Brain microvascular endothelial cell (primary cell): ENCODE measurements at regions not wholly inside any gene's neighbourhood (a gene's known extent, or its start where the extent isn't known, plus 50 kb on each side); places are given as distances from the start of the nearest gene placed in this dataset.
A peak's percentile ranks its signal among the peaks of the same experiment; 100 is the strongest.

Experiments used
- DNase-seq: peaks from one replicate; pipeline ENCODE4 v3.0.0-alpha.2; 2020
- H3K27ac ChIP-seq: fragments of 250-450 bp; sonication (Bioruptor Pico); 2 replicates; pipeline ENCODE4 v1.5.1; 2020; ENCODE audit warnings: mild to moderate bottlenecking, moderate library complexity
- H3K27me3 ChIP-seq: fragments of 250-450 bp; sonication (Bioruptor Pico); replicated peaks from 2 replicates; pipeline ENCODE4 v1.5.1; 2020; ENCODE audit warnings: mild to moderate bottlenecking
- H3K36me3 ChIP-seq: fragments of 250-450 bp; sonication (Bioruptor Pico); replicated peaks from 2 replicates; pipeline ENCODE4 v1.5.1; 2020; ENCODE audit warnings: mild to moderate bottlenecking
- H3K4me3 ChIP-seq: 2 replicates; pipeline ENCODE4 v1.5.1; 2011; ENCODE audit warnings: low read depth, mild to moderate bottlenecking, control low read depth, low read length, moderate library complexity
- in situ Hi-C: cut with HindIII; loops from 2 replicates; pipeline ENCODE4 v1.10.0; 2017; ENCODE audit warnings: low sequenced_read_pairs, low pct_ligation_motif_present
- TF ChIP-seq, protein P1 (sequence below): IDR thresholded peaks from 2 replicates; pipeline ENCODE4 v1.5.1; 2011; ENCODE audit warnings: low read depth, mild to moderate bottlenecking, moderate library complexity, low read length, control low read depth, inconsistent platforms; ENCODE audit errors: missing control alignments

DNA sequence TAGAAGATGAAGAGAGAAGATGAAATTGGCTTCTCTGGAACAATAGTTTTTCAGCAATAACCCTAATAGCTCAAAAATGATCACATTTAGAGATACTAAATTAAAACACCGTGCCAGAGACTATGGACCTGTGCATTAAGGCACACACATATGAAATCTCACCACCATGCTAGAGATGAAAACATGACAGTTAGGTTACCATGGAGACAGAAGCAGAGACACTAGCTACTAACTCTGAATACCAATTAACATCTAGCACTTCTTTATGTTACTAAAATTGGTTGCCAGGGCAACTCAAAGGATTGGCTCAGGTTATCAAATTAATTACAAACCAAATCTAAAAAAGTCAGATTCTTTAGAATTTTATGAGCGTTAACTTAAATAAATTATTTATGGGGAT is 337.7 kb downstream of the PLK2 start:
- TF ChIP-seq, protein P1, sequence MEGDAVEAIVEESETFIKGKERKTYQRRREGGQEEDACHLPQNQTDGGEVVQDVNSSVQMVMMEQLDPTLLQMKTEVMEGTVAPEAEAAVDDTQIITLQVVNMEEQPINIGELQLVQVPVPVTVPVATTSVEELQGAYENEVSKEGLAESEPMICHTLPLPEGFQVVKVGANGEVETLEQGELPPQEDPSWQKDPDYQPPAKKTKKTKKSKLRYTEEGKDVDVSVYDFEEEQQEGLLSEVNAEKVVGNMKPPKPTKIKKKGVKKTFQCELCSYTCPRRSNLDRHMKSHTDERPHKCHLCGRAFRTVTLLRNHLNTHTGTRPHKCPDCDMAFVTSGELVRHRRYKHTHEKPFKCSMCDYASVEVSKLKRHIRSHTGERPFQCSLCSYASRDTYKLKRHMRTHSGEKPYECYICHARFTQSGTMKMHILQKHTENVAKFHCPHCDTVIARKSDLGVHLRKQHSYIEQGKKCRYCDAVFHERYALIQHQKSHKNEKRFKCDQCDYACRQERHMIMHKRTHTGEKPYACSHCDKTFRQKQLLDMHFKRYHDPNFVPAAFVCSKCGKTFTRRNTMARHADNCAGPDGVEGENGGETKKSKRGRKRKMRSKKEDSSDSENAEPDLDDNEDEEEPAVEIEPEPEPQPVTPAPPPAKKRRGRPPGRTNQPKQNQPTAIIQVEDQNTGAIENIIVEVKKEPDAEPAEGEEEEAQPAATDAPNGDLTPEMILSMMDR, result no peak
- DNase-seq, result no peak
- Histone ChIP-seq H3K36me3 (no peaks in the 10 kb centered on the region), H3K4me3 (no peak overlapping the region), H3K27ac (no peak overlapping the region), H3K27me3 (no peaks in the 10 kb centered on the region)
- in situ Hi-C loops, result no loop called here

GRCh38 chr5:58121391-58121790 is 338.5 kb downstream of the PLK2 start:
- no peak for DNase-seq
- TF ChIP-seq, protein P1, result no peak
- in situ Hi-C loops, result no loop called here
- Histone ChIP-seq H3K36me3 (no peaks in the 10 kb centered on the region), H3K27ac (no peak overlapping the region), H3K4me3 (no peak overlapping the region), H3K27me3 (no peaks in the 10 kb centered on the region)

- H3K27me3 ChIP-seq, result no peaks in the 10 kb centered on the region
- DNase-seq, result no peak
- in situ Hi-C loops, result no loop called here
- no peak overlapping the region for H3K4me3 ChIP-seq
- H3K36me3 ChIP-seq, result no peaks in the 10 kb centered on the region
- TF ChIP-seq, protein P1, result no peak
- H3K27ac ChIP-seq, result no peak overlapping the region
Measured at GRCh38 chr5:58117542-58117941, 342.3 kb downstream of the PLK2 start.

DNA sequence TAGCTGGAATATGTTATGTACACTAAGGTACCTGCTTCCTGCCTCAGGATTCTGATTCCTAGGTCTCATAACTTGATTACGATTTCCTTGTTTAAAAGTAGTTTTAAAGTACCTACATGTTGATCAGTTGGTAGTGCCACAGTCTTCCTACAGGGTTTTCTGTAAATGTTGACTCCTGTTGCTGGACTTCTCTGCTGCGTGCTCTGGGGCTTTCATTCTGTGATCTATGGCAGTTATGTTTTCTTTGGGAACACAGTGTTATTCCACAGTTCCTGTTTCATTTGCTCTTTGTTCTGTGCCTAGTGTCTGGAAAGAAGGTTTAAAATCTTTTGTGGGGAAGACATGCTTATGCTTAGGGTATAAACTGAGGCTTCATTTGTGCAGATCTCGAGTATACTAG is 343.5 kb downstream of the PLK2 start:
- Histone ChIP-seq H3K4me3 (no peak overlapping the region), H3K27me3 (no peaks in the 10 kb centered on the region), H3K27ac (no peak overlapping the region), H3K36me3 (no peaks in the 10 kb centered on the region)
- TF ChIP-seq, protein P1, result no peak
- in situ Hi-C loops, result no loop called here
- DNase-seq, result no peak

DNA sequence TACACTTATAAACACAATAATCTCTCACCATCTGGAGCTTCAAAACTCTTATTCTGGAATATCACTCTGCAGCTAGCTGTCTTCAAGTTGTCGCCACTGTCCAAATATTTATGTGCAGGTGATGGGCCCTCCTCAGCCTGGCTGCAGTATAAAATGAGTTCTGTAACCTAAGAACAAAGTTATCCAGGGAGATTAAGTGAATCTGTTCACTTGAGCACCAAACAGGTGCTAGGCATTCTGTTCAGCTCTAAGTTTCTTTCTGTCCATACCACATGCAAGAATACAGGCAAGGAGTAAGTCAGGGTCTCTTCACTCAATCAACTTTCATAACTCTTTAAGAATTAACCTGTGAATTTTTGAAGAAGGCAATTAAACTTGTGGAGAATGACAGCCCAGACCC is 344.1 kb downstream of the PLK2 start:
- H3K36me3 ChIP-seq, result no peaks in the 10 kb centered on the region
- H3K27ac ChIP-seq, result no peak overlapping the region
- no peak overlapping the region for H3K4me3 ChIP-seq
- in situ Hi-C loops, result no loop called here
- TF ChIP-seq, protein P1, result no peak
- DNase-seq, result no peak
- no peaks in the 10 kb centered on the region for H3K27me3 ChIP-seq

DNA sequence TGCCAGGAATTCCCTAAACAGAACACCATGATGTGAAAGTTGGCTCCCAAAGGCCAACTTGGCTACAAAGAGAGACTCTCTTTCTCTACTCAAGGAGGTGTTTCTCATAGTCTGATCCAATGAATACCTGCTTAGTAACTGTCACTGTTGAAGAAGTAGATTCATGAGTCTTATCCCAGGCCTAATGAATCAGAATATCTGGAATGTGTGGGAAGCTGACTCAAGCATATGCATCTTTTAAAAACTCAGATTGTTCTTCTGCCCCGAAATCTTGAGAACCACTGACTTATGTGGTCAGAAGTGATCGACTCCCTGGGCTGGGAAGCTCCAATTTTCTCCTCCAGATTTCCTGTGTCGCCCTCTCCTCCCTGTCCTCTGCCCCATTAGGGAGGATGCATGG is 345.6 kb downstream of the PLK2 start:
- no peak overlapping the region for H3K4me3 ChIP-seq
- DNase-seq, result peak; percentile 69
- no peaks in the 10 kb centered on the region for H3K27me3 ChIP-seq
- H3K27ac ChIP-seq, result no peak overlapping the region
- in situ Hi-C loops, result no loop called here
- TF ChIP-seq, protein P1, result no peak
- no peaks in the 10 kb centered on the region for H3K36me3 ChIP-seq
